H1 (cell line): ENCODE measurements at regions not wholly inside any gene's neighbourhood (a gene's known extent, or its start where the extent isn't known, plus 50 kb on each side); places are given as distances from the start of the nearest gene placed in this dataset.

ENCODE experiments used
- CHD1 ChIP-seq: IDR thresholded peaks from 2 replicates; pipeline ENCODE4 v1.6.1; 2012; ENCODE audit warnings: low read depth, low read length, improper control_type of control experiment
- GTF2F1 ChIP-seq: IDR thresholded peaks from 2 replicates; pipeline ENCODE4 v1.6.1; 2012; ENCODE audit warnings: low read depth, low read length, improper control_type of control experiment, borderline replicate concordance
- NRF1 ChIP-seq: IDR thresholded peaks from 2 replicates; pipeline ENCODE4 v1.6.1; 2011; ENCODE audit warnings: mild to moderate bottlenecking, low read depth, low read length, improper control_type of control experiment
- POLR2A ChIP-seq, 2 experiments: IDR thresholded peaks; 1 replicate in 1 of 2; 2 replicates in 1 of 2; pipeline ENCODE4 v1.6.1; 2011; ENCODE audit warnings: low read depth in 2 of 2, low read length in 2 of 2, mild to moderate bottlenecking in 2 of 2; ENCODE audit errors: control extremely low read depth in 1 of 2
- POU5F1 ChIP-seq: IDR thresholded peaks from 2 replicates; pipeline ENCODE4 v1.6.1; 2011; ENCODE audit warnings: low read depth, mild to moderate bottlenecking, low read length, moderate library complexity
- RNF2 ChIP-seq: fragments of 200-900, 300-1000 bp; sonication (generic); IDR thresholded peaks from 2 replicates; pipeline ENCODE4 v1.7.1; 2016; ENCODE audit warnings: borderline replicate concordance, low read depth, mild to moderate bottlenecking, antibody characterized with exemption, low read length; ENCODE audit not compliant: poor library complexity, severe bottlenecking; ENCODE audit errors: missing control alignments
- SP2 ChIP-seq: IDR thresholded peaks from 2 replicates; pipeline ENCODE4 v1.6.1; 2012; ENCODE audit warnings: mild to moderate bottlenecking, low read length, inconsistent platforms

GRCh38 chr1:34412598-34413370 lies 236.1 kb downstream of the C1orf94 start (continued):
- TF ChIP-seq POU5F1 (no peak), NRF1 (no peak), RNF2 (no peak), SP2 (no peak), CHD1 (no peak), POLR2A (IDR thresholded peaks at IDR 0.05; ENCODE audit: control extremely low read depth in 1 of 2, low read depth in 2 of 2, low read length in 2 of 2) (no peak), GTF2F1 (no peak)
